ENCODE measurements at regions not wholly inside any gene's neighbourhood (a gene's known extent, or its start where the extent isn't known, plus 50 kb on each side); places are given as distances from the start of the nearest gene placed in this dataset.

DNA sequence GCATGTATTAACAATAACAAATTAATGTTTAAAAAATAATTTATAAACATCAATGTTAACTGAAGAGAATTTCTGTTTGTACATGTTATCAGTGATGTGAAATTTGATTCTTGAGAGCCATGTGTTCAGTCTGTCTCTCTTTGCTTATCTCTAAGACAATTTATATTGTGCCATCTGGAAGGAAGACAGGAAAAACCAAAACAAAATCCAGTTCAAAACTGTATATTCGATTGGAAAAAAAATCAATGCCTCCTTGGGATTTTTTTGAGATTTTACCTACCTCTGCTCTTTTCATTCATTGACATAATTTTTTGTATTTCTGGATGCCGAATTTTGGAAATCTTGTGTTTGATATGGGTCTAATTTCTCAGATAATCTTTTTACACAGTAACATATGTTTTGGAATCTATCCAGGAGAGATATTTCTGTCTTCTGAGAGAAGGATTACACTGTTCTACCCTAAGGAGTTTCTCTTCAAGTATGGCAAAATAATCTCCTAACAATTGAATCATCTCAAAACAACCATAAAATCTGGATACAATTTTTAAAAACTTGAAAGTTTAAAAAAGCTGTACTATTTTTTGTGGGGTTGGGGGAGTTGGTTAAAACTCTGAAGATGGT lies 311.9 kb upstream of the GNAI1 start:
- ChIA-PET POLR2A (no interaction called here), CTCF (no interaction called here)
- Mint-ChIP-seq H3K9me3 (no peaks in the 10 kb centered on the region), H3K4me3 (no peak overlapping the region), H3K4me1 (no peaks in the 10 kb centered on the region), H3K27ac (no peak overlapping the region), H3K36me3 (no peaks in the 10 kb centered on the region), H3K27me3 (ENCODE audit: low read depth) (no peaks in the 10 kb centered on the region)
- DNase-seq (ENCODE audit: low spot score) (no peak), ATAC-seq (no peak)
- TF ChIP-seq, protein P1, sequence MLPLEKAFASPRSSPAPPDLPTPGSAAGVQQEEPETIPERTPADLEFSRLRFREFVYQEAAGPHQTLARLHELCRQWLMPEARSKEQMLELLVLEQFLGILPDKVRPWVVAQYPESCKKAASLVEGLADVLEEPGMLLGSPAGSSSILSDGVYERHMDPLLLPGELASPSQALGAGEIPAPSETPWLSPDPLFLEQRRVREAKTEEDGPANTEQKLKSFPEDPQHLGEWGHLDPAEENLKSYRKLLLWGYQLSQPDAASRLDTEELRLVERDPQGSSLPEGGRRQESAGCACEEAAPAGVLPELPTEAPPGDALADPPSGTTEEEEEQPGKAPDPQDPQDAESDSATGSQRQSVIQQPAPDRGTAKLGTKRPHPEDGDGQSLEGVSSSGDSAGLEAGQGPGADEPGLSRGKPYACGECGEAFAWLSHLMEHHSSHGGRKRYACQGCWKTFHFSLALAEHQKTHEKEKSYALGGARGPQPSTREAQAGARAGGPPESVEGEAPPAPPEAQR (CRISPR knock-in tag; IDR thresholded peaks at IDR 0.05): no peak
- TF ChIP-seq, protein P2, sequence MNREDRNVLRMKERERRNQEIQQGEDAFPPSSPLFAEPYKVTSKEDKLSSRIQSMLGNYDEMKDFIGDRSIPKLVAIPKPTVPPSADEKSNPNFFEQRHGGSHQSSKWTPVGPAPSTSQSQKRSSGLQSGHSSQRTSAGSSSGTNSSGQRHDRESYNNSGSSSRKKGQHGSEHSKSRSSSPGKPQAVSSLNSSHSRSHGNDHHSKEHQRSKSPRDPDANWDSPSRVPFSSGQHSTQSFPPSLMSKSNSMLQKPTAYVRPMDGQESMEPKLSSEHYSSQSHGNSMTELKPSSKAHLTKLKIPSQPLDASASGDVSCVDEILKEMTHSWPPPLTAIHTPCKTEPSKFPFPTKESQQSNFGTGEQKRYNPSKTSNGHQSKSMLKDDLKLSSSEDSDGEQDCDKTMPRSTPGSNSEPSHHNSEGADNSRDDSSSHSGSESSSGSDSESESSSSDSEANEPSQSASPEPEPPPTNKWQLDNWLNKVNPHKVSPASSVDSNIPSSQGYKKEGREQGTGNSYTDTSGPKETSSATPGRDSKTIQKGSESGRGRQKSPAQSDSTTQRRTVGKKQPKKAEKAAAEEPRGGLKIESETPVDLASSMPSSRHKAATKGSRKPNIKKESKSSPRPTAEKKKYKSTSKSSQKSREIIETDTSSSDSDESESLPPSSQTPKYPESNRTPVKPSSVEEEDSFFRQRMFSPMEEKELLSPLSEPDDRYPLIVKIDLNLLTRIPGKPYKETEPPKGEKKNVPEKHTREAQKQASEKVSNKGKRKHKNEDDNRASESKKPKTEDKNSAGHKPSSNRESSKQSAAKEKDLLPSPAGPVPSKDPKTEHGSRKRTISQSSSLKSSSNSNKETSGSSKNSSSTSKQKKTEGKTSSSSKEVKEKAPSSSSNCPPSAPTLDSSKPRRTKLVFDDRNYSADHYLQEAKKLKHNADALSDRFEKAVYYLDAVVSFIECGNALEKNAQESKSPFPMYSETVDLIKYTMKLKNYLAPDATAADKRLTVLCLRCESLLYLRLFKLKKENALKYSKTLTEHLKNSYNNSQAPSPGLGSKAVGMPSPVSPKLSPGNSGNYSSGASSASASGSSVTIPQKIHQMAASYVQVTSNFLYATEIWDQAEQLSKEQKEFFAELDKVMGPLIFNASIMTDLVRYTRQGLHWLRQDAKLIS (CRISPR knock-in tag; IDR thresholded peaks at IDR 0.05; ENCODE audit: borderline replicate concordance): no peak

DNA sequence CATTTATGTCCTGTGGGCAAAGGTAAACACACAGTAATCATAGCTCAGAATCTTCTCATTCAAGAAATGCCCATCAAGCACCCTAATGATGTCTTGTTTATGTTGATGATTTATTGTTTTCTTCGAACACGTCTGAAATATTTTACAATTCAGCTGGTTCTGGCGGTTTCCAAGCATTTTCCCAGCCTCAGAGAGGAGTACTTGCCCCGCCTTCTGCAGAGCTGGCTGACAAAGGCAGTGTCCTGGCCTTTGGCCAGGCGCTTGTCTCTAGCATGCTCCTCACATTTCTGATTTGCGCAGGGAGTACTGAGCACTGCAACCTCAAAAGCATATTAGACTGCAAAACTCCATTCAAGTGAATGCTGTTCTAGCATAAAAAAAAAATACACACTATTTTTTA lies 314.2 kb upstream of the GNAI1 start:
- ChIA-PET CTCF (interaction anchor here (0.7 kb wide), 1 partner anchor 18 kb away, joined by 3 read pairs; no protein-coding TSS in a partner anchor), POLR2A (interaction anchor here (0.5 kb wide), 1 partner anchor 155 kb away, joined by 12 read pairs; no protein-coding TSS in a partner anchor)
- H3K36me3 Mint-ChIP-seq: no peaks in the 10 kb centered on the region
- H3K4me3 Mint-ChIP-seq: no peak overlapping the region
- no peak overlapping the region for H3K27ac Mint-ChIP-seq
- H3K9me3 Mint-ChIP-seq: no peaks in the 10 kb centered on the region
- no peaks in the 10 kb centered on the region for H3K4me1 Mint-ChIP-seq
- ATAC-seq: peak; percentile 55; the same call in 1 of the 2 replicates
- no peak for DNase-seq (ENCODE audit: low spot score)
- H3K27me3 Mint-ChIP-seq (ENCODE audit: low read depth): no peaks in the 10 kb centered on the region
- no peak for TF ChIP-seq FOXJ3 (CRISPR knock-in tag; IDR thresholded peaks at IDR 0.05; ENCODE audit: borderline replicate concordance)
- no peak for TF ChIP-seq KAT7 (CRISPR knock-in tag; IDR thresholded peaks at IDR 0.05; ENCODE audit: borderline replicate concordance)
- no peak for TF ChIP-seq NR3C1 (CRISPR knock-in tag; conservative IDR thresholded peaks at IDR 0.05; ENCODE audit: low read depth)
- no peak for TF ChIP-seq NFE2L1 (CRISPR knock-in tag; IDR thresholded peaks at IDR 0.05)
- TF ChIP-seq ETV6 (CRISPR knock-in tag; IDR thresholded peaks at IDR 0.05): no peak
- TF ChIP-seq MYBL2 (CRISPR knock-in tag; IDR thresholded peaks at IDR 0.05): no peak
- TF ChIP-seq, protein P3, sequence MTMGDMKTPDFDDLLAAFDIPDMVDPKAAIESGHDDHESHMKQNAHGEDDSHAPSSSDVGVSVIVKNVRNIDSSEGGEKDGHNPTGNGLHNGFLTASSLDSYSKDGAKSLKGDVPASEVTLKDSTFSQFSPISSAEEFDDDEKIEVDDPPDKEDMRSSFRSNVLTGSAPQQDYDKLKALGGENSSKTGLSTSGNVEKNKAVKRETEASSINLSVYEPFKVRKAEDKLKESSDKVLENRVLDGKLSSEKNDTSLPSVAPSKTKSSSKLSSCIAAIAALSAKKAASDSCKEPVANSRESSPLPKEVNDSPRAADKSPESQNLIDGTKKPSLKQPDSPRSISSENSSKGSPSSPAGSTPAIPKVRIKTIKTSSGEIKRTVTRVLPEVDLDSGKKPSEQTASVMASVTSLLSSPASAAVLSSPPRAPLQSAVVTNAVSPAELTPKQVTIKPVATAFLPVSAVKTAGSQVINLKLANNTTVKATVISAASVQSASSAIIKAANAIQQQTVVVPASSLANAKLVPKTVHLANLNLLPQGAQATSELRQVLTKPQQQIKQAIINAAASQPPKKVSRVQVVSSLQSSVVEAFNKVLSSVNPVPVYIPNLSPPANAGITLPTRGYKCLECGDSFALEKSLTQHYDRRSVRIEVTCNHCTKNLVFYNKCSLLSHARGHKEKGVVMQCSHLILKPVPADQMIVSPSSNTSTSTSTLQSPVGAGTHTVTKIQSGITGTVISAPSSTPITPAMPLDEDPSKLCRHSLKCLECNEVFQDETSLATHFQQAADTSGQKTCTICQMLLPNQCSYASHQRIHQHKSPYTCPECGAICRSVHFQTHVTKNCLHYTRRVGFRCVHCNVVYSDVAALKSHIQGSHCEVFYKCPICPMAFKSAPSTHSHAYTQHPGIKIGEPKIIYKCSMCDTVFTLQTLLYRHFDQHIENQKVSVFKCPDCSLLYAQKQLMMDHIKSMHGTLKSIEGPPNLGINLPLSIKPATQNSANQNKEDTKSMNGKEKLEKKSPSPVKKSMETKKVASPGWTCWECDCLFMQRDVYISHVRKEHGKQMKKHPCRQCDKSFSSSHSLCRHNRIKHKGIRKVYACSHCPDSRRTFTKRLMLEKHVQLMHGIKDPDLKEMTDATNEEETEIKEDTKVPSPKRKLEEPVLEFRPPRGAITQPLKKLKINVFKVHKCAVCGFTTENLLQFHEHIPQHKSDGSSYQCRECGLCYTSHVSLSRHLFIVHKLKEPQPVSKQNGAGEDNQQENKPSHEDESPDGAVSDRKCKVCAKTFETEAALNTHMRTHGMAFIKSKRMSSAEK (CRISPR knock-in tag; IDR thresholded peaks at IDR 0.05; ENCODE audit: borderline replicate concordance): no peak
- TF ChIP-seq, protein P4, sequence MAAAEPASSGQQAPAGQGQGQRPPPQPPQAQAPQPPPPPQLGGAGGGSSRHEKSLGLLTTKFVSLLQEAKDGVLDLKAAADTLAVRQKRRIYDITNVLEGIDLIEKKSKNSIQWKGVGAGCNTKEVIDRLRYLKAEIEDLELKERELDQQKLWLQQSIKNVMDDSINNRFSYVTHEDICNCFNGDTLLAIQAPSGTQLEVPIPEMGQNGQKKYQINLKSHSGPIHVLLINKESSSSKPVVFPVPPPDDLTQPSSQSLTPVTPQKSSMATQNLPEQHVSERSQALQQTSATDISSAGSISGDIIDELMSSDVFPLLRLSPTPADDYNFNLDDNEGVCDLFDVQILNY (CRISPR knock-in tag; IDR thresholded peaks at IDR 0.05): no peak
- no peak for TF ChIP-seq TEAD1 (CRISPR knock-in tag; IDR thresholded peaks at IDR 0.05)
- TF ChIP-seq, protein P5, sequence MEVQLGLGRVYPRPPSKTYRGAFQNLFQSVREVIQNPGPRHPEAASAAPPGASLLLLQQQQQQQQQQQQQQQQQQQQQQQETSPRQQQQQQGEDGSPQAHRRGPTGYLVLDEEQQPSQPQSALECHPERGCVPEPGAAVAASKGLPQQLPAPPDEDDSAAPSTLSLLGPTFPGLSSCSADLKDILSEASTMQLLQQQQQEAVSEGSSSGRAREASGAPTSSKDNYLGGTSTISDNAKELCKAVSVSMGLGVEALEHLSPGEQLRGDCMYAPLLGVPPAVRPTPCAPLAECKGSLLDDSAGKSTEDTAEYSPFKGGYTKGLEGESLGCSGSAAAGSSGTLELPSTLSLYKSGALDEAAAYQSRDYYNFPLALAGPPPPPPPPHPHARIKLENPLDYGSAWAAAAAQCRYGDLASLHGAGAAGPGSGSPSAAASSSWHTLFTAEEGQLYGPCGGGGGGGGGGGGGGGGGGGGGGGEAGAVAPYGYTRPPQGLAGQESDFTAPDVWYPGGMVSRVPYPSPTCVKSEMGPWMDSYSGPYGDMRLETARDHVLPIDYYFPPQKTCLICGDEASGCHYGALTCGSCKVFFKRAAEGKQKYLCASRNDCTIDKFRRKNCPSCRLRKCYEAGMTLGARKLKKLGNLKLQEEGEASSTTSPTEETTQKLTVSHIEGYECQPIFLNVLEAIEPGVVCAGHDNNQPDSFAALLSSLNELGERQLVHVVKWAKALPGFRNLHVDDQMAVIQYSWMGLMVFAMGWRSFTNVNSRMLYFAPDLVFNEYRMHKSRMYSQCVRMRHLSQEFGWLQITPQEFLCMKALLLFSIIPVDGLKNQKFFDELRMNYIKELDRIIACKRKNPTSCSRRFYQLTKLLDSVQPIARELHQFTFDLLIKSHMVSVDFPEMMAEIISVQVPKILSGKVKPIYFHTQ (CRISPR knock-in tag; IDR thresholded peaks at IDR 0.05): no peak
- no peak for TF ChIP-seq ZNF263 (CRISPR knock-in tag; IDR thresholded peaks at IDR 0.05; ENCODE audit: low read depth)
- TF ChIP-seq JAZF1 (CRISPR knock-in tag; IDR thresholded peaks at IDR 0.05): no peak
- no peak for TF ChIP-seq NFYB (CRISPR knock-in tag; conservative IDR thresholded peaks at IDR 0.05; ENCODE audit: low read depth)
- TF ChIP-seq, protein P6, sequence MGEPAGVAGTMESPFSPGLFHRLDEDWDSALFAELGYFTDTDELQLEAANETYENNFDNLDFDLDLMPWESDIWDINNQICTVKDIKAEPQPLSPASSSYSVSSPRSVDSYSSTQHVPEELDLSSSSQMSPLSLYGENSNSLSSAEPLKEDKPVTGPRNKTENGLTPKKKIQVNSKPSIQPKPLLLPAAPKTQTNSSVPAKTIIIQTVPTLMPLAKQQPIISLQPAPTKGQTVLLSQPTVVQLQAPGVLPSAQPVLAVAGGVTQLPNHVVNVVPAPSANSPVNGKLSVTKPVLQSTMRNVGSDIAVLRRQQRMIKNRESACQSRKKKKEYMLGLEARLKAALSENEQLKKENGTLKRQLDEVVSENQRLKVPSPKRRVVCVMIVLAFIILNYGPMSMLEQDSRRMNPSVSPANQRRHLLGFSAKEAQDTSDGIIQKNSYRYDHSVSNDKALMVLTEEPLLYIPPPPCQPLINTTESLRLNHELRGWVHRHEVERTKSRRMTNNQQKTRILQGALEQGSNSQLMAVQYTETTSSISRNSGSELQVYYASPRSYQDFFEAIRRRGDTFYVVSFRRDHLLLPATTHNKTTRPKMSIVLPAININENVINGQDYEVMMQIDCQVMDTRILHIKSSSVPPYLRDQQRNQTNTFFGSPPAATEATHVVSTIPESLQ (CRISPR knock-in tag; IDR thresholded peaks at IDR 0.05): no peak
